ENCODE measurements at regions not wholly inside any gene's neighbourhood (a gene's known extent, or its start where the extent isn't known, plus 50 kb on each side); places are given as distances from the start of the nearest gene placed in this dataset.

DNA sequence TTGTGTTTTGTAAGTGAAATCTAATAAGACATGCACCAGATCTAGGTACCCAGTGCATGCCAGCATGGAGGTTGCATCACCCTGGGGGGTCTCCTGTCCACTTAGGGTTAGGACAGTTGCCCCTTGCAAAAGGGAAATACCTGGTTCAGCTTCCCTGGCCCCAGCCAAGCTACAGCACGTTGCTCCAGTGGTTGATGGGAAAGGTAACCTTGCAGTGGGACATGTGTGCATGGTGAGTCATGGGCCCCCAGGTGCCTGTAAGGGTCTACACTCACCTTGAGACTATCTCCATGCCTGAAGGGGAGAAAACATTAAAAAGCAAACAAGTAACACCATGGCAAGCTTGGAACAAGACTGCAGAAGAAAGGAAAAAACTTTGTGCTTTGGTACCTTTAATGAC is 143.9 kb downstream of the LSM5 start:
- no peaks in the 10 kb centered on the region for H4K20me1 ChIP-seq (ENCODE audit: insufficient read depth)
- no peaks in the 10 kb centered on the region for H3K36me3 ChIP-seq (ENCODE audit: control insufficient read depth in 1 of 2, insufficient read depth in 2 of 2, low read length in 2 of 2)
- no peak for TF ChIP-seq POLR2A (IDR thresholded peaks at IDR 0.05; ENCODE audit: borderline replicate concordance, extremely low read depth, insufficient read depth, insufficient read length)
- TF ChIP-seq EGR1 (IDR thresholded peaks at IDR 0.05; ENCODE audit: low read depth) = no peak
- no peak for TF ChIP-seq YY1 (IDR thresholded peaks at IDR 0.05; ENCODE audit: extremely low read depth, insufficient replicate concordance, low read depth, low read length)
- TF ChIP-seq, protein P1, sequence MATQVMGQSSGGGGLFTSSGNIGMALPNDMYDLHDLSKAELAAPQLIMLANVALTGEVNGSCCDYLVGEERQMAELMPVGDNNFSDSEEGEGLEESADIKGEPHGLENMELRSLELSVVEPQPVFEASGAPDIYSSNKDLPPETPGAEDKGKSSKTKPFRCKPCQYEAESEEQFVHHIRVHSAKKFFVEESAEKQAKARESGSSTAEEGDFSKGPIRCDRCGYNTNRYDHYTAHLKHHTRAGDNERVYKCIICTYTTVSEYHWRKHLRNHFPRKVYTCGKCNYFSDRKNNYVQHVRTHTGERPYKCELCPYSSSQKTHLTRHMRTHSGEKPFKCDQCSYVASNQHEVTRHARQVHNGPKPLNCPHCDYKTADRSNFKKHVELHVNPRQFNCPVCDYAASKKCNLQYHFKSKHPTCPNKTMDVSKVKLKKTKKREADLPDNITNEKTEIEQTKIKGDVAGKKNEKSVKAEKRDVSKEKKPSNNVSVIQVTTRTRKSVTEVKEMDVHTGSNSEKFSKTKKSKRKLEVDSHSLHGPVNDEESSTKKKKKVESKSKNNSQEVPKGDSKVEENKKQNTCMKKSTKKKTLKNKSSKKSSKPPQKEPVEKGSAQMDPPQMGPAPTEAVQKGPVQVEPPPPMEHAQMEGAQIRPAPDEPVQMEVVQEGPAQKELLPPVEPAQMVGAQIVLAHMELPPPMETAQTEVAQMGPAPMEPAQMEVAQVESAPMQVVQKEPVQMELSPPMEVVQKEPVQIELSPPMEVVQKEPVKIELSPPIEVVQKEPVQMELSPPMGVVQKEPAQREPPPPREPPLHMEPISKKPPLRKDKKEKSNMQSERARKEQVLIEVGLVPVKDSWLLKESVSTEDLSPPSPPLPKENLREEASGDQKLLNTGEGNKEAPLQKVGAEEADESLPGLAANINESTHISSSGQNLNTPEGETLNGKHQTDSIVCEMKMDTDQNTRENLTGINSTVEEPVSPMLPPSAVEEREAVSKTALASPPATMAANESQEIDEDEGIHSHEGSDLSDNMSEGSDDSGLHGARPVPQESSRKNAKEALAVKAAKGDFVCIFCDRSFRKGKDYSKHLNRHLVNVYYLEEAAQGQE (IDR thresholded peaks at IDR 0.05; ENCODE audit: low read depth) = no peak
- TF ChIP-seq JUND (IDR thresholded peaks at IDR 0.05) = no peak
- no peak for TF ChIP-seq ZNF274 (IDR thresholded peaks at IDR 0.05; ENCODE audit: low read depth, low read length)
- TF ChIP-seq ZFX (IDR thresholded peaks at IDR 0.05) = no peak
- TF ChIP-seq SRF (IDR thresholded peaks at IDR 0.05; ENCODE audit: low read depth) = no peak
- no peak for TF ChIP-seq CEBPB (IDR thresholded peaks at IDR 0.05; ENCODE audit: low read depth)
- TF ChIP-seq, protein P2, sequence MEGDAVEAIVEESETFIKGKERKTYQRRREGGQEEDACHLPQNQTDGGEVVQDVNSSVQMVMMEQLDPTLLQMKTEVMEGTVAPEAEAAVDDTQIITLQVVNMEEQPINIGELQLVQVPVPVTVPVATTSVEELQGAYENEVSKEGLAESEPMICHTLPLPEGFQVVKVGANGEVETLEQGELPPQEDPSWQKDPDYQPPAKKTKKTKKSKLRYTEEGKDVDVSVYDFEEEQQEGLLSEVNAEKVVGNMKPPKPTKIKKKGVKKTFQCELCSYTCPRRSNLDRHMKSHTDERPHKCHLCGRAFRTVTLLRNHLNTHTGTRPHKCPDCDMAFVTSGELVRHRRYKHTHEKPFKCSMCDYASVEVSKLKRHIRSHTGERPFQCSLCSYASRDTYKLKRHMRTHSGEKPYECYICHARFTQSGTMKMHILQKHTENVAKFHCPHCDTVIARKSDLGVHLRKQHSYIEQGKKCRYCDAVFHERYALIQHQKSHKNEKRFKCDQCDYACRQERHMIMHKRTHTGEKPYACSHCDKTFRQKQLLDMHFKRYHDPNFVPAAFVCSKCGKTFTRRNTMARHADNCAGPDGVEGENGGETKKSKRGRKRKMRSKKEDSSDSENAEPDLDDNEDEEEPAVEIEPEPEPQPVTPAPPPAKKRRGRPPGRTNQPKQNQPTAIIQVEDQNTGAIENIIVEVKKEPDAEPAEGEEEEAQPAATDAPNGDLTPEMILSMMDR (IDR thresholded peaks at IDR 0.05 in 2 of 3, conservative IDR thresholded peaks at IDR 0.05 in 1 of 3; ENCODE audit: borderline replicate concordance in 1 of 3, insufficient read depth in 1 of 3, low read depth in 2 of 3, low read length in 2 of 3) = no peak
- no peak for TF ChIP-seq SP1 (IDR thresholded peaks at IDR 0.05; ENCODE audit: low read depth)
- TF ChIP-seq RAD21 (IDR thresholded peaks at IDR 0.05; ENCODE audit: low read depth) = no peak
- ATAC-seq (no peak), DNase-seq (ENCODE audit: low read depth, low spot score) (no peak)
- H2AFZ ChIP-seq (ENCODE audit: low read depth, low read length, poor library complexity, severe bottlenecking) = no peak overlapping the region
- no peak overlapping the region for H3K4me2 ChIP-seq (ENCODE audit: low read length)
- no peaks in the 10 kb centered on the region for H3K4me1 ChIP-seq (ENCODE audit: control insufficient read depth in 1 of 2, insufficient read depth in 2 of 2, low read length in 2 of 2)
- ChIA-PET CTCF (interaction anchor here (0.8 kb wide), 1 partner anchor 136 kb away, joined by 3 read pairs; no protein-coding TSS in a partner anchor), RAD21 (ENCODE audit: low non-redundant PET in 1 of 2, low total read pairs in 2 of 2, uncharacterized antibody in 2 of 2, unreplicated experiment in 2 of 2) (no interaction called here), POLR2A (no interaction called here)
- no peak overlapping the region for H3K4me3 ChIP-seq (replicated peaks in 1 of 2; ENCODE audit: low read depth in 1 of 2, low read length in 2 of 2)
- no TSS peak for BruUV-seq (replicated peaks)
- H3K9me3 ChIP-seq (ENCODE audit: control insufficient read depth in 1 of 2, insufficient read depth in 1 of 2, low read depth in 1 of 2, low read length in 2 of 2) = no peaks in the 10 kb centered on the region
- no peaks in the 10 kb centered on the region for H3K79me2 ChIP-seq (ENCODE audit: insufficient read depth, low read length)
- no peak overlapping the region for H3K27ac ChIP-seq (ENCODE audit: low read depth, low read length)
- intact Hi-C loops (cut with micrococcal nuclease) = loop anchor here (2.0 kb wide), 2 partner anchors 135 to 601 kb away; no protein-coding TSS in a partner anchor
- H3K9me2 ChIP-seq (ENCODE audit: insufficient read depth) = no peaks in the 10 kb centered on the region
- H3K27me3 ChIP-seq (ENCODE audit: insufficient read depth, low read length) = no peaks in the 10 kb centered on the region
- H3K9ac ChIP-seq (ENCODE audit: low read length) = no peak overlapping the region

Data from HCT116 (cell line).